GM21528 (cell line): ENCODE measurements at regions not wholly inside any gene's neighbourhood (a gene's known extent, or its start where the extent isn't known, plus 50 kb on each side); places are given as distances from the start of the nearest gene placed in this dataset.

ENCODE experiments used
- ATAC-seq: cut with Tn5 transposase; IDR thresholded peaks from one replicate; pipeline ENCODE4 v1.9.1; 2021; ENCODE audit warnings: mild to moderate bottlenecking, moderate library complexity; ENCODE audit not compliant: unreplicated experiment, low FRiP score

DNA sequence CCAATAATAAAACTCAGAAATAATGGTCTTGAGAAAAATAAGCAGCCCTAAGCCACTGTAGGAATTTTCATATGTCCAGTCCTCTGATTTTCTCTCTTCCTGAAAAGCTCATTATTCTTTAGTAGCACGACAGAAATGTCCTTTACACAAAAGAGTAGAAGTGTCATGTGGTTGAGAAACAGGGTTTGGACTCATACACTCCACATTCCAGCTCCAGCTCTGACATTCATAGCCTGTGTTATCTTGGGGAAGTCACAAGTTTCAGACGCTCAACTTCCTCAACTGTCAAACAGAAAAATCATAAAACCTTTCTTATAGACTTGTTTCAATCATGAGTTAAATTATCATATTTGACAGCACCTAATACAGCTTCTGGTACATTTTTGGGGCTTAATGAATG, 511.5 kb downstream of the TNS1 start:
- ATAC-seq, result no peak

DNA sequence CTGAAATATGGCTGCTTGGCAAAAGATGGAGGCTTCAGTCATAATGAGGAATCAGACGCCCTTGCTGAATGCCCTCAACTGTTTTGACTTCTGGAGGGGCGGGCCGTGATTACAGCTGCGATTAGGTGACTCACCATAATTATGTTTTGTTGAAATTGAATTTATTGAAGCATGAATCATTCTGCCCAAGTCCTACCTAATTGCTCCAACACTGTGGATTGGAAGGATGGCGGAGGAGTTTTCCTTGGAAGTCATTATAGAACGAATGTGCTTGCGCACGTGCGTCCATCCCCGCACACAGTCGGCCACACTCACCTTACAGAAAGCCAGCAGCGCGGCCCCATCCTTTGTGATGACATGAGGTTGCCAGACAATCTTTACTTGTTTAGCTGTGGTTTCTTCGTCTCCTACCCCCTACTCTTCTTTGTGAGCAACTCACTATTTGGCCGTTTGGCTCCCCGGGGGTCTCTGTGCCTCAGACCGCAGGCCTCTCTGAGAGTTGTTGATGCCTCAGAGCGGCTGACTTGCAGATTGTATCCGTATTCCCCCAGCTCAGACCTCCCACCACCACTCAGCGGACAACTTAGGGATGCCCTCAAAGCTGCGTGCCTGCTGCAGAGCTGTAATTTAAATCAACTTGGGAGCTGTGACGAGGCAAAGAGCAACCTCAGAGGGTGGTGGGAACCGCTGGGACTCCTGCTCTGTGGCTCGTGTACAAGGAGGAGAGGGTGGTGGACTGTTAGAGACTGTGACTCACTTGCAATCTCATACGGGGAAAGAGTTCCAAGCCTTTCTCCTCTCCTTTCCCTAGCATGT, 513.4 kb downstream of the TNS1 start:
- no peak for ATAC-seq

GRCh38 chr2:217484046-217484445, 518.7 kb downstream of the TNS1 start:
- no peak for ATAC-seq

DNA sequence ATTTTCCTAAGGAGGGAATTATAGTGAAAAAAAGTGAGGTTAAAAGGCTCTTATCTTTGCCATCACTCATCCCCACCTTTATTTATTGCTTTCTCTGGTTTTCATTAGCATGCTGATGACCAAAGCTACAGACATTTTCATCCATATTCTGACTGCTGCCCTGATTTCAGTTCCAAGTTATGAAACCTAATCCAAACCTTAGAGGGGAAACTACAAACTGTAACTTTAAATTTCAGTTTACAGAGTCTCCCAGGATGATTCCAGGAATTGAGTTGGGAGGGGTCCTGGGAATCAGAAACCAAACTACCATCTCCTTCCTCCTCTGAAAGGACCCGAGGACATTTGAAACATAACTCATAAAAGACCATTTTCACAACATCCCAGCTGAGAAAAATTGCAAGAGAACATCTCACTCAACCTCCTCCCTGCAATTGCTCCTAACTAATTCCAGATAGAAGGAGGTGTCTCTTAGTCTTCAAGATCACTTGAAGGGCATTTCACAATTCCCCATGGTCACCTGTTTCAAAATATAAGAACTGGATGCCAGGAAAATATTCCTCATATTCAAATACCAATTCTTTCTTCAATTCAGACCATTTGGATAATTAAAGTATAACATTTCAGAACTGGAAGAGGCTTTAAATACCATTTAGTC, 520.6 kb downstream of the TNS1 start:
- ATAC-seq, result no peak

- no peak for ATAC-seq
Observed at GRCh38 chr2:217481577-217481976, 521.2 kb downstream of the TNS1 start.

DNA sequence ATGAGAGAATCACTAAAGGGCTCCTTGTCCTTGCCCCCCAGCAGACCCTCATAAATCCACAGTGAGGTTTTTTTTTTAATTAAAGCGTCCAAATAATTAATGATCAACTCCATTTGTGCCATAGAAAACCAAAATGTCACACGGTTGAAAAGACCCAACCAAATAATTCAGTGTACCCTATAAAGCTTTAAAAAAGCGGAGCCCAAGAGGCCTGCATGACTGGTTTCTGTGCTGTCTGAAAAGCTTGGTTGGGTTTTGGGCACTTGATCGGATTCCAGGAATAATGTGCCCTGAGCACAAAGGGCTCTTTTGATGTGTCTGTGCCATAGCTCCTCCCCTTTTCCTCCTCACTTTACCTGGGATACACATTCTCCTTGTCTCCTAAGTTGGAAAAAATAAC, 523.2 kb downstream of the TNS1 start:
- ATAC-seq, result no peak

GRCh38 chr2:217478831-217479455, 523.9 kb downstream of the TNS1 start:
- ATAC-seq, result no peak

- ATAC-seq, result no peak
Observed at GRCh38 chr2:217477583-217477982, 525.2 kb downstream of the TNS1 start.

GRCh38 chr2:217475791-217476190, 527.0 kb downstream of the TNS1 start:
- no peak for ATAC-seq

DNA sequence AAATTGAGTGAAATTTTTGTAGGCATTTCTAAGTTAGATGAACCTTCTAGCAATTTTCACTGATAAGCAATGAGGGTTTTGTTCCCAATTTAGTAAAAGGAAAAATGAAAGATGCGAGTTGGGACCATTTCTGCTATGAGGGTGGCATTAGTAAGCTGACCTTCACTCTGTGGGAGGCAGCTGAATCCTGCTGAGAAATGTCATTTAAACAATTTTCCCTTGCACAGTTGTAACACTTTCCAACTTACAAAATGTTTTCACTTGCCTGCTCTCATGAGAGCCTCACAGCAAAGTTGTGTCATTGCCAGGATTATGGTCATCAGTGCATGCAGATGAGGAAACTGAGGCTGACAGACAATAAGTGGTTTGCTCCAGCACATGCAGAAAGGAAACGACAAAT, 527.7 kb downstream of the TNS1 start:
- ATAC-seq, result no peak

GRCh38 chr2:217471319-217471718, 531.5 kb downstream of the TNS1 start:
- no peak for ATAC-seq

- ATAC-seq, result no peak
Observed at GRCh38 chr2:217469203-217469810, 533.5 kb downstream of the TNS1 start.

GRCh38 chr2:217468042-217468830, 534.6 kb downstream of the TNS1 start:
- no peak for ATAC-seq

- no peak for ATAC-seq
Observed at GRCh38 chr2:217467331-217467730, 535.5 kb downstream of the TNS1 start.

DNA sequence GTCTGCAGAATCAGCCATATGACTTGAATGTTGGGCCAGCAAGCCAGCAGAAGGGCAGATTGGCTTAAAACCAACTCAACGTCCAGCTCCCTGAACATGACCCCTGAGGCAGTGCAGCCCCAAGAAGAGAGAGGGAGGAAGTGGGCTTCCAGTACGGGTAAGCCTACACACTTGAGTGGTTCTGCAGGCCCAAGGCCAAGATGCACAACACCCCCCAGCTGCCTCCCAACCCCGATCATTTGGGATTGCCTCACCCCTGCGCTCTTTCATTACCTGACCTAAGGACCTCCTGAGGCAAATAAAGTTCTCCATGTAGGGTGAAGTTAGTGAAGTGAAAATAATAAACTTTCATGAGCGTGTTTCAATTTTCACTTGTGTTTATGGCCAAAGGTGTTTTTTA, 536.0 kb downstream of the TNS1 start:
- no peak for ATAC-seq

- no peak for ATAC-seq
Observed at GRCh38 chr2:217466104-217466503, 536.7 kb downstream of the TNS1 start.

GRCh38 chr2:217465100-217465499, 537.7 kb downstream of the TNS1 start:
- no peak for ATAC-seq

GRCh38 chr2:217463402-217464075, 539.3 kb downstream of the TNS1 start:
- ATAC-seq, result no peak

- no peak for ATAC-seq
Observed at GRCh38 chr2:217462121-217462520, 540.7 kb downstream of the TNS1 start.

DNA sequence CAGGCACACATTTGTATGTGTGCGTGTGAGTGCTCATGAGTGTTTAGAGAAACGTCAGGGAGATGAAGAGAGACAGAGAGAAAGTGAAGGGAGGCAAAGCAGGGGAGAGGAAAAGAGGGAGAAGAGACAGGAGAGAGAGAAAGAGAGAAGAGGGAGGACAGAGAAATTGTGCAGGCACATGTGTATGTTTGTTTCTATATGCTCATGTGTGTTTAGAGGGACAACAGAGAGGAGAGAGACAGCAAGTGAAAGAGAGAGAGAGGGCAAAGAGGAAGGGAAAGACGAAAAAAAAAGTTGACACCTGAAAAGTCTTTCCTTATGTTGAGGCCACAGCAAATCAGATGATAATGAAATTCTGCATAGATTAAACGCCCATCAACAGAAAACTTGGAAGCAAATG, 541.1 kb downstream of the TNS1 start:
- no peak for ATAC-seq
